ENCODE measurements at regions not wholly inside any gene's neighbourhood (a gene's known extent, or its start where the extent isn't known, plus 50 kb on each side); places are given as distances from the start of the nearest gene placed in this dataset.
"Not testable (repeated sequence)": the region's sequence is repeated elsewhere in the genome, so short reads cannot be mapped to it uniquely, and the experiment has no call there.

DNA sequence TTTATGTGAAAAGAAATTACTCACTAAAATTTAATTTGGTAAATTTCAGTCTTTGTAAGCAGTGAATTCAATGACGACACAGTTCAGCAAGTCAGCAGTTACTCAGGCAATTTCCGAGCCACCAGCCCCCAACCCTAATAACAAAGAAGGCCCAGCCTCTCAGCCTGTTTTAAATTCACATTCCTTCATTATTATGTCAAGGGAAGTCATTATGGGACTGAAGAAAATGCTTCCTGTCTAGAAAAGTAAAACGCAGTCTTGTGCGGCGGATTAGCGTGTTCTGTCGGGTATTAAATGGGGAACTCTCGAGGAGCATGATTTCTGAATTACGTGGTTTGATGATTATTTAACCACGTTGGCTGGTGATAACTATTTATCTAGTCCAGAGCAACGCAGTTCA, 177.6 kb downstream of the AIPL1 start:
- peak; percentile 29 for DNase-seq (ENCODE audit: low spot score)

DNA sequence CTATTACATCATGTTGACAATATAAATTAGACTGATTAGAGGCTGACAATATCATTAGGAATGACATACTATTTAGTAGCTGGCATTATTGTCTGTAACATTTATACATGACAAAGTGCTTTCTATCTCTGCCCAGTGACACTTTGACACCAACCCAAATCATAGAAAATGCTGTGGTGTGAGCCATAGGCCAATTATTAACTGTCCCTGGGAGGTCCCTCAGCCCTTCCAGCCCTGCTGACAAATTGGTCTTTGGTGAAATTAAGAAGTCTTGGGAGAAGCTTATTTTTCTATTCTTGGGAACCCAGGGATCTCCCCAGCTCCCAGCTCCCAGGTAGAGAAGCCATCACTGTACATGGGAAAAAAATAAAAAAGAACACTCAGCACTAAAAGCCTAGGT, 179.6 kb downstream of the AIPL1 start:
- DNase-seq (ENCODE audit: low spot score), result no peak

DNA sequence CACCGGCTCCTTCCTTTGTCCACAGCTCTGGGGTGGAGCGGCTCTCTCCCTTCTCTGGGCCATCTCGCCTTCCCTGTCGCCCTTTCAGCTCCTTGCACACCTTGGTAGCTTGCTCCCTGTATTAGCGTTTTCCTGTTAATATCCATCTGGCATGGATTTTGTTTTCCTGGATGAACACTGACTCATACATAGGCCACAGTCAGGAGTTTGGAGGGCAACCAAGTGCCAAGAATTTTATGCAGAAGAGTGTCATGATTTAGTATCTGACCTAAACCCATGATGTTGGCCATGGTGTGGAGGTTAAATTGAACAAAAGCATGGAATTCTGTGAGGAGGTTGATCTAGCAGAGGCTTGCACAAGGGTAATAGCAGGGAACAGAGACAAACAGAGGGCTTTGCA, 180.9 kb downstream of the AIPL1 start:
- DNase-seq (ENCODE audit: low spot score), result peak; percentile 31

DNA sequence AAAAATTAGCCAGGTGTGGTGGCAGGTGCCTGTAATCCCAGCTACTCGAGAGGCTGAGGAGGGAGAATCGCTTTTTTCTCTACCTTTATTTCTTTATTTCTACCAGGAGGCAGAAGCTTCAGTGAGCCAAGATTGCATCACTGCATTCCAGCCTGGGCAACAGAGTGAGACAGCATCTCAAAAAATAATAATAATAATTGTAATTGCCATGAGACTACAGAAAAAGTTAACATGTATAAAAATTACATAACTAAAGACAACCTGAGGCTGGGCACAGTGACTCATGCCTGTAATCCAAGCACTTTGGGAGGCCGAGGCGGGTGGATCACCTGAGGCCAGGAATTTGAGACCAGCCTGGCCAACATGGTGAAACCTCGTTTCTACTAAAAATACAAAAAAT, 181.5 kb downstream of the WSCD1 start:
- not testable (repeated sequence) for DNase-seq (ENCODE audit: low spot score)

DNA sequence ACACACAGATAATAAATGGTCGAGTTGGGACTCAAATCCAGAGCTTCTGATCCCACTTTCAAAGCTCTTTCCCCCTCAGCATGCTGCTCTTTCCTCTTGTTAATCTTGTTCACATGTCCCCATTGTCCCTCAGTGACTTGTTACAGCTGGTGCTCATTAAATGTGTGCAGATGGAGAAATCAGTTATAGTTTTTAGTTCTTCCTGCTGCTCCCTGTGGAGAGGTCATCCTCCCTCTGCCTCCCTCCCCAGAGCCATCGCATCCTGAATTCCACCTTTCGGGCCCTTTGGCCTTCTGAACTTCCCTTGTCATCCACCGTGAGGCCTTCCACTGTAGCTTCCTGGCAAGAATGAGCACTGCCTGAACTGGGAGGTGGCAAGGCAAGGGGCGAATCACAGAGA, 179.6 kb downstream of the WSCD1 start:
- DNase-seq (ENCODE audit: low spot score), result no peak

DNA sequence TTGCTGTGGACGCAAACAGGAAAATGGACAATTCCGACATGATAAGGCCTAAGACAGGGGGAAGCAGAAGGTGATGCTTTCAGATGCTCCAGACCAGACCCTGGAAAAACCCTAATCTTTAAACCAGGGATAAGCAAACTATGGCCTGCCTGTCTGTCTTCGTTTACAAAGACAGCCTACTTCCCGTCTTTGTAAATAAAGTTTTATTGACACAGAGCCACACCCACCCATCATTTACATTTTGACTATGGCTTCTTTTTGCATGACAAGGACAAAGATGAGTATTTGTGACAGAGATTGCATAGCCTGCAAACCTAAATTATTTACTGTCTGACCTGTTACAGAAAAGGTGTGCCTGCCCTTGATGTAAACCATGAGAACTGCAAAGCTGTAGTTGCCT, 177.9 kb downstream of the WSCD1 start:
- no peak for DNase-seq (ENCODE audit: low spot score)

DNA sequence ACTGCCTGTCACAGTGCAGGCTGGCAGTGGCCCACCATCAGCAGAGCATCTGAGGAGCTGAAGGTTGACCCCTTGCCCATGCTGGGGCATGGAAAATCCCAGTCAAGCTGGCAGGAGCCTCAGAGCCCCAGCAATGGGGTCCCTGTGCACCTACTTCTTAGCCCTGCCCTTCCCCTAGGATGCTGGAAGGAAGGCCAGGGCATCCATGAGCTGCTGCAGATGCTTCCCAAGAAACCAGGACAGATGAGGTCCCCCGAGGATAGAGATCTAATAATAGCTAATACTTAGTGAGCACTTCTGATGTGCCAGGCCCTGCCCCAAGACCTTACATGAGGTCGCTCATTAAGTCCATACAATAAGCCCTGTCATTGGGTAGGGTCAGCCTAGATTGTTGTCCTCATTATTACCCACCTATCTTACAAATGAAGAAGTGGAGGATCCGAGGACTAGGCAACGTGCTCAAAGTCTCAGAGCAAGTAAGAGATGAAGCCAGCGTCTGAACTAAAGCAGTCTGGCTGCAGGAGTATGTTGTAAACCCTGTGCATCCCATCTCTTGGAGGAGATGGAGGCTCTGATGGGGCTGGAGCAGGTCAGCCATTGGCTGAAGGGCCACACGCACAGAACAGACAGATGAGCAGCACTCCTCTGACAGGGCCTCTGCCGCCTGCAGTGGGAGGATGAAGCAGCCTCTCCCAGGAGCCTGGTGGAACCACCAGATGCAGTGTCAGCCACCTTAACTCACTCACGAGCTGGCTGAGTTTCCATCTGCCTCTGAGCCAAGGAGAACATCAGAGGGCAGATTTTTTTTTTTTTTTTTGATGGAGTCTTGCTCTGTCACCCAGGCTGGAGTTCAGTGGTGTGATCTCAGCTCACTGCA, 175.4 kb downstream of the WSCD1 start:
- no peak for DNase-seq (ENCODE audit: low spot score)

DNA sequence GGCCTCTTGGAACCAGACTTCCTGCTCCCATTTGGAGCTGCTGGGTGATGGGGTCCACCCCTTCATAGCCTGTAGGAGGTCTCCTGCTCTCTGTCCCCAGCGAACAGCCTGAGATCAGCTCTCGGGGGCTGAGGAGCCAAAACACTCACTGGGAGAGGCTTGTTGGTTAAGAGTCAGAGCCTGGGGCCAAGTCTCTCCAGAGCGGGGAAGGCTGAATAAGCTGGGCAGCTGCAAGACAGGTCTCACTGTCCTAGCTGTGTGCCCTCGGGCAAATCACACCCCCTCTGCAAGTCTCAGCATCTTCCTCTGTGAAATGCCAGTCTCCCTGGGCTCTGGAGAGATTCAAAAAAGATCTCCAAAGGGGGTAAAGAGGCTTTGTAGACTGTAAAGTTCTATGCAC, 174.6 kb downstream of the WSCD1 start:
- DNase-seq (ENCODE audit: low spot score), result no peak

DNA sequence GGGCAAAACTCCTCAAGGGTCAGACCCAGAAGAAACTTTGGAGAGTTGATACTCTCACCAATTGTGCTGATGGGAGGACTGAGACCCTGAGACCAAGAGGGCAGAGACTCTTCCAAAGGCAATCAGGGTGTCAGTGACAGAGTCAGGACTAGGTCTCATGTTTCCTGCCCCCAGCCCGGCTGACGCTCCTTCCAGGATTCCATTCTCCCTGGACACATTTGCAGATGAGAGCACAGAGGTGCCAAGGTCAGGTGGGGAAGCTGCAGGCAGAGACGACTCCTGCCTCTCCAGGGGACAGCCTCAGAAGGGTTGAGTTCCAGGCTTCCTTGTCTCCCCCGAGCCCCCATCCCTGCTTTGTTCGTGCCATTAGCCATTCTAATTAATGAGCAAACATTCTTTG, 174.1 kb downstream of the WSCD1 start:
- DNase-seq (ENCODE audit: low spot score), result no peak

DNA sequence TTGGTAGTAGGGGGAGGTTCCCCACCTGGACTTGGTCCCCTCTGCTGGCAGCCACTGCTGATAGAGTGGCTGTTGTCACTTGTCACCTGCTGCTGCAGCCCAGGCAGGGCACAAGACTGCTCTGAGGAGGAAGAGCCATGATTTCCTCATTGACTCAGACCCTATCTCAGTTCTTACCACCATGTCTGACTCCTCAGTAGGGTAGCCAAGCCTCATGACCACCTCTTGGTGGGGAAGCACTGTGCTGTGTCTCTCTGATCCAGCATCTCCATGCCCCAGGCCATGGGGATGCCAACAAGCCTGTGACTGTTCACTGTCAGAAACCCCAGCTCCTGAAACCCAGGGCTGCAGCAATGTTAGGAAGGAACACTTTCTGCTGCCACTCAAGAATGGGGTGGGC, 173.0 kb downstream of the WSCD1 start:
- DNase-seq (ENCODE audit: low spot score), result no peak

DNA sequence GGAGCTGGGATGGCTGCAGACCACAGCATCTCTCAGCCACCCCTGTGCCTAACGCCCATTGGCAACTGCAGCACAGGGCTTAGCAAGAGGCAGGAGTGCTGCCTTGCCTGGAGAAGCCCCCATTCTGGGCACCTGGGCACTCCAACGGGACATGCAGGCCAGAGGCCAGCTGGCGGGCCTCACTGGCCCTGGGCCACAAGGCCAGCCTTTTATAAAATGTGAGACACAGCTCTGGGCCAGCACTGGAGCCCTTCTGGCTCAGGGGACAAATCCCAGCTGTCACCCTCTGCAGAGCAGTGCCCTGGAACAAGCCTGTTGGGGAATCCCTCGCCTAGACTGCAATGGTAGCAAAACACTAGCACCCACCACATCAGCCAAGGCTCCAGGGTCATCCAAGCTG, 171.8 kb downstream of the WSCD1 start:
- DNase-seq (ENCODE audit: low spot score), result no peak

DNA sequence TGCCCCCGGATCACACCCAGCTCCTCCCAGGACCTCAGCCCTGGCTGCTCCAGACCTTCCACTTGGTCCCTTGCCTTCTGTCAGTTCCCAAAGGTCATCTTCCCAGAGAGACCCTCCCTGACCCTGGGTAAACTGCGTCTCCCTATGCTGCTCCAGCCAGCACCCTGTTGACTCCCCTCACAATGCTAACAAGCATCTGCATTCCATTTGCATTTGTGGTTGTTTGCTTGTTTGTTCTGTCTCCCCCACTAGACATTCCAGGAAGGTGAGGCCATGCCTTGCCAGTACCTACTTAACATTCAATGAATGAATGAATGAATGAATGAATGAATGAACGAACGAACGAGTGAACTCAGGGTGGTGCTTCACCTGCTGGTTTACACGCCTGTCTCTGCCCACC, 171.2 kb downstream of the WSCD1 start:
- no peak for DNase-seq (ENCODE audit: low spot score)

DNA sequence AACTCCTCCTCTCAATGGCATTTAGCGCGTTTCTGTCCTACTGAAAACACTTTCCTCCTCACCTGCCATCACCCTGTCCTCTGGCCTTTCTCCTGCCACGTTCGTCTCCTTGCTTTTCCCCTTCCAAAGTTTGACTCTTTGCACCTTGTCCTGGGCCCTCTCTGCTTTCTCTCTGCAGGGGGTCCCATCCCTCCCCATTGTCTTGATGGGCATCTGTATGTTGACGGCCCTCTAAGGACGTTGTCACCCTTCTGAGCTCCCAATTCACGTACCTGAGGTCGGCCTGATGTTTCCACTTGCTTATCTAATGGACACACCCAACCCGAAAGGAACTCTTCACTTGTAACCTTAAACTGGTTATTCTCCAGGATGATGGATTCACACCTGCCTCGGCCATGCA, 170.4 kb downstream of the WSCD1 start:
- DNase-seq (ENCODE audit: low spot score), result no peak

DNA sequence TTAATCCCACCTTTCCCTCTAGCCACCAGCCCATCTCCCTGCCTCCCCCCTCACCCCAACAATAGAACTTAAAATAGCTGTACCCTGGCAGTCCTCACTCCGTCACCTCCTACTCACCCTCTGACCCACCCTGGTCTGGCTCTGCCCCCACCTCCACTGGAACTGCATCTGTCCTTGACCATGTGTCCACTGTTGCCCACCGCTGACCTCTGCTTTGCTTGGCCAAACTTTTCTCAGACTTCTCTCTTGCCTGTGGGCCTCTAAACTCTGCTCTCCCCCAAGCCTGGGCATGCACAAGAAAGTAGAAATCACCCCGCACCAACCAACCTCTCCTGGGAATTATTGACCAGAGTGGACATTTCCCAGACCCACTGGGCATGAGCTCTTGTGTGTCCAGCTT, 169.8 kb downstream of the WSCD1 start:
- no peak for DNase-seq (ENCODE audit: low spot score)

DNA sequence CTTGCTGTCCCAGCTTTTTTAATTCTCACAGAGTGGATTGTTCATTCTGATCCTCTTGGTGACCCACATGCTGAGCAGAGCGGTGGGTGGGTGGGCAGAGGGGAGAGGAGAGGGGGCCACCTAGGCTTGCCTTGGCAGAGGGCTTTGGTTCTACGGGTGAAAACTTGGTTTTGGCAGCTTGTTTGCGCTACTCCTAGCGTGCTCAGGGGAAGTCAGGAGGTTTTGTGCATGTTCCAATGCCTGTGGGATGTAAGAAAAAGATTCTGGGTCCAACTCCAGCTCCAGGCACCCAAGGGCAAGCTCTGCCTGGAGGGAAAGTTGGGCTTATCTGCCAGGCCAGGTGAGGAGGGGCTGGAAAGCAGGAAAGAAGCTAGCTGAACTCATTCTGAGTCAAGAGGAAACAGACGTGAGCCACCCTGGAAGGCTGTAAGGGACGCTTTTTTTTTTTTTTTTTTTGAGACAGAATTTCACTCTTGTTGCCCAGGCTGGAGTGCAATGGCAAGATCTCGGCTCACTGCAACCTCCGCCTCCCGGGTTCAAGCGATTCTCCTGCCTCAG, 169.1 kb downstream of the WSCD1 start:
- DNase-seq (ENCODE audit: low spot score), result no peak

DNA sequence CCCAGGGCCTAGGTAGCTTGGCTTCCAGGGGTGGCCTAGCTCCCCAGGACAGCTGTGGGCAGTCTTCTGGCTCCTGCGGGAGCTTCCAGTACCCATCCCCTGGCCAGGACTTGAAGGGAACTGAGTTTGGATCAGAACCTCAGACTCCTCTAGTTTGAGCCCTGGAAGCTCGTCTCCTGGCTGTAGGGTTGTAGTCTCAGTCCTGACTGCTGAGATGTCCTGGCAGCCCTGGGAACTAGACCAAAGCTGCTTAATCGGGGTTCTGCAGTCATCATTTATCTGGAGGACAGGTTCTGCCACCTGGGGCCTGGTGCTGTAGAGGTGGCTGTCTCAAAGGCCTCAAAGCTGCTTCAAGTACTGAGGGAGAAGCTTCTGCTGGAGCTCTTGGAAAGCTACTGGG, 163.7 kb downstream of the WSCD1 start:
- DNase-seq (ENCODE audit: low spot score), result no peak

DNA sequence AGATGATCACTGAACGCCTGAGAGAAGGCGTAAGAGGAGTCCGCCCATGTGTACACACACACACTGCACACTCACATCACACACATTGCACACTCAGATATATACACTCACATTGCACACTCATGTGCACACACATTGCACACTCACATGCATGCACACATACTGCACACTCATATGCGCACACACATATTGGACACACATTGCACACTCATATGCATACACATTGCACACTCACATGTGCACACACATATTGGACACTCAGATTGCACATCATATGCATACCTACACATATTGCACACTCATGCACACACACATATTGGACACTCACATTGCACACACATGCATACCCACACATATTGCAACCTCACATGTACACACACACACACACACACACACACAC, 163.2 kb downstream of the WSCD1 start:
- DNase-seq (ENCODE audit: low spot score), result no peak

DNA sequence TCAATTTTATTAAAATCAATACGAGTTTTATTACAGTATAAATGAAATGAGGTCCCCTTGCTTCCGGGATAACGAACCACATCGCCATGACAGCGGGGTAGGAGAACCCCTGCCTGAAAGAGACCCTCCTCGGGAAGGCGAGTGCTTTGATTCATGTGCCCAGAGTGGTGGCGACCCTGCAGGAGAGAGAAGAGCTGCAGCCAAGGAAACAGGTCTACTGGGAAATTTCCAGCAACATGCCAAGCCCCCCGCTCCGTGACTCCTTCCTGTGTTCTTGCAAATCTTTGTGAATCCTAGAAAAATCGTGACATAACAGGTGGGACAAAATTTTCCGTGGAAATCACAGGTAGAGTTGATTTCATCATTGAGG, 162.5 kb downstream of the WSCD1 start:
- no peak for DNase-seq (ENCODE audit: low spot score)

DNA sequence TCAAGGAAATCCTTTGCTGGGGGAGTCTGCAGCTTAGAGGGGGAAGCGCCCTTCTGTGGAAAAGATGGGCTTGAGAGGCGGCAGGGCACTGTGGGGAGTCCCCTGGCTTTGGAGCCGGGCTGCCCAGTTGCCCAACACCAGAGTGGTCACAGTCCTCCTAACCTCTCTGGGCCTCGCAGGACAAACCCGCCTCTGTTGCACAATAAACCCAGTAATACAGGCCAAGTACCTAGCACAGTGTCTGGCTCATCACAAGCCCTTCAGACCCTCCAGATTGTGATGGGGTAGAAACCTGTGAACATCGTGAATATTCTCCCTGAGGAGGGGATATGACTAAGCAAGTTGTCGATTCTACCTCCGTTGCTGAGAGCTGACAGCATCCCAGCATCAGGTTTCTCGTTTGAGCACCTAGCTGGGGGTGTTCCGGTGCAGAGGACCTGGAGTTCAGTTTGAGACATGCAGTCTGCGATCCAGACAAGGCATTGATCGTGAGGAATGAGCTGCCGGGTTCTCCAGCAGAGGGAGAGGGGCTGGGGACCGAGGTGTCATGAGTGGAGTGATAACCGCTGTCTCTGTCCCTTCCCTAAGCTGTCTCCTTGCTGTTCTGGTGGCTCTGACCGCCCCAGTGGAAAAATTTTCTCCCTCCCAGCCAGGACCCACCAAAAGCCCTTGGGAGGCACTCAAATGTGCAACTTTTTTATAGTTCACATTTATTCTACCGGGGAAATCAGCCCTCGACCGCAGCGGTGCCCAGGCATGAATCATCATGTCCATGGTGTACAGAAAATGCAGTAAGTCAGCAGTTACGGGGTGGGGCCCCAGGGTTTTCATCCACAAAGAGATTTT, 161.9 kb downstream of the WSCD1 start:
- peak; percentile 62 for DNase-seq (ENCODE audit: low spot score)

DNA sequence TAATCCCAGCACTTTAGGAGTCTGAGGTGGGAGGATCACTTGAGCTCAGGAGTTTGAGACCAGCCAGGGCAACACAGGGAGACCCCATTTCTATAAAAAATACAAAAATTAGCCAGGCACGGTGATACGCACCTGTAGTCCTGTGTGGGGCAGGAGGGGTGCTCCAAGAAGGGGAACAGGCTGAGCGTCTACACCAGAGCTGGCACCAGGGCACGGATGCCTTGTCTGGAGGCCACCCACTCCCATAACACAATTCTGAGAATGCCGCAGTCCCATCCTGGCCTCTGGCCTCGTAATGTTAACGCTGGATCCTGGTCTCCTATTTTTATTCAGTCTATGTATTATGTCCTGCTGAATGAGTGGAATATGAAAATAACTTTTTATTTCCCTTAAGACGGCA, 161.3 kb downstream of the WSCD1 start:
- DNase-seq (ENCODE audit: low spot score), result no peak

DNA sequence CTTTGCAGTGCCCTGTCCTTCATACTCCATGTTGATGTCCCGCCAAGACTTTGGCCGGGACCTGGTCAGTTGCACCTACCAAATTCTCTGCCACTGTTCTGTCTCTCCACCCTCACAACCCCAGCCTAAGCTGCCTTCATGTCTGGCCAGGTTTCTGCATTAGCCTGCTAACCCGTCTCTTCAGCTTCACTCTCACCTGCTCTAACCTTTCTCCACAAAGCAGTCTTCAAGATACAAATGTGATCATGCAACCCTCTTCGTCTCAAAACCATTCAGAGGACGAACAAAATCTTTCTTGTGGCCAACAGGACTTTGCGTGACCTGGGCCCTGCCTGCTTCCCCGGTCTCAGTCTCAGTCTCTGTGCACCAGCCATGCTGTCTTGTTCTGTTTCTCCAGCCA, 148.2 kb downstream of the WSCD1 start:
- no peak for DNase-seq (ENCODE audit: low spot score)

DNA sequence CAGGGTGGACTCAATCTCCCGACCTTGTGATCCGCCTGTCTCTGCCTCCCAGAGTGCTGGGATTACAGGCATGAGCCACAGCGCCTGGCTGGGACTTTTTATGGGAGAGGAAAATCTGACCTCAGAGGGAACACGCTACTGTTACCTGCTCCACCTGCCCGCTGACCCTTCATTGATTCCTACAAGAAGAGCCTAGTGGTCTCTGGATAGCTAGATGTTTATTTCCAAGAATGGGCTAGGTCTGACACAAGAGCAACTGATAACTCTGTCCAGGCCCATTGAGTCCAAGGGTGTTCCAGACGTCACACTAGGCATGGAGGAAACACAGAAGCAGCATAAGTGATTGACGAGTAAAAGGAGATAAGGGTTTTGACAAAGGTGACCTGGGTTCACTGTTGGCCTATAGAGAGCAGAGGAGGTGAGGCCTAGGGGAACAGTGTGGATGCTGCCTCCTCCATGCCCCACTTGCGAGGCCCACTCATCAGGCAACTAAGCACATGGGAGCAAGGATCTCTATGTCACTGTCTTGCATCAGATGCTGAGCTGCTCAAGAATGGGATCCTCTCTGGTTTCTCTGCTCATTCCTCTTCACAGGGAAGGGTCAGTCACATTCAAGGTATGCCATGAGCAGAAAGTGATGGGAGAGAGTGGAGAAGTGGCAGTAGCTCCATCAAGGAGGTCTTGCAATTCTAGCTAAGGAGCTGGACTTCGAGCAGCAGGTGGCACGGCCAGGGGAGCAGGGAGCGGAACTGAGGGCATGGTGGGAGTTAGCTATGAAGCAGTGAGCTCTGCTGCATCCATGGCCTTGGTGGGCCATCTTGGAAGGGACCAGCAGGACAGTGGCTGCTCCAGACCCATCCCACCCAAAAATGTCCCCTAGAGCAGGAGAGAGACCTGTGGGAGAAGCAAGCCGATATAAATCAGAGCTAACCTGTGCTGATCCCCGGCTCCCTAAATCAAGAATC, 145.2 kb downstream of the WSCD1 start:
- DNase-seq (ENCODE audit: low spot score), result no peak

Measured in A172 (cell line).